IPS-18c (cell line): ENCODE measurements at regions not wholly inside any gene's neighbourhood (a gene's known extent, or its start where the extent isn't known, plus 50 kb on each side); places are given as distances from the start of the nearest gene placed in this dataset.
"Not testable (repeated sequence)": the region's sequence is repeated elsewhere in the genome, so short reads cannot be mapped to it uniquely, and the experiment has no call there.

Experiments used
- H3K4me3 ChIP-seq: 2 replicates; pipeline ENCODE4 v1.7.0; 2013; ENCODE audit warnings: low read depth, mild to moderate bottlenecking, low read length, moderate library complexity; ENCODE audit not compliant: insufficient read depth
- H3K9me3 ChIP-seq: one replicate; pipeline ENCODE4 v1.6.1; 2013; ENCODE audit warnings: mild to moderate bottlenecking, low read length, moderate library complexity; ENCODE audit not compliant: control insufficient read depth, insufficient read depth

GRCh38 chr10:100634034-100634433, 98.3 kb downstream of the HIF1AN start:
- Histone ChIP-seq H3K9me3 (no peaks in the 10 kb centered on the region), H3K4me3 (no peak overlapping the region)

GRCh38 chr10:100636848-100637553, 101.3 kb downstream of the HIF1AN start:
- H3K4me3 ChIP-seq: no peak overlapping the region
- no peaks in the 10 kb centered on the region for H3K9me3 ChIP-seq

- H3K4me3 ChIP-seq: no peak overlapping the region
- no peaks in the 10 kb centered on the region for H3K9me3 ChIP-seq
Observed at GRCh38 chr10:100637785-100638184, 102.0 kb downstream of the HIF1AN start.

GRCh38 chr10:100638969-100639368, 103.2 kb downstream of the HIF1AN start:
- not testable (repeated sequence) for H3K9me3 ChIP-seq, H3K4me3 ChIP-seq

- H3K9me3 ChIP-seq: no peaks in the 10 kb centered on the region
- H3K4me3 ChIP-seq: no peak overlapping the region
Observed at GRCh38 chr10:100642295-100642994, 102.9 kb upstream of the PAX2 start.

- H3K9me3 ChIP-seq: no peaks in the 10 kb centered on the region
- no peak overlapping the region for H3K4me3 ChIP-seq
Observed at GRCh38 chr10:100645091-100645490, 100.3 kb upstream of the PAX2 start.

GRCh38 chr10:100645613-100646392, 99.6 kb upstream of the PAX2 start:
- no peak overlapping the region for H3K4me3 ChIP-seq
- no peaks in the 10 kb centered on the region for H3K9me3 ChIP-seq

GRCh38 chr10:100647928-100648327, 97.5 kb upstream of the PAX2 start:
- no peak overlapping the region for H3K4me3 ChIP-seq
- peaks cover 2% of the 10 kb centered on the region for H3K9me3 ChIP-seq

GRCh38 chr10:100650693-100651092, 94.7 kb upstream of the PAX2 start:
- H3K4me3 ChIP-seq: no peak overlapping the region
- peaks cover 5% of the 10 kb centered on the region for H3K9me3 ChIP-seq

GRCh38 chr10:100651099-100651498, 94.3 kb upstream of the PAX2 start:
- not testable (repeated sequence) for H3K4me3 ChIP-seq, H3K9me3 ChIP-seq

GRCh38 chr10:100651916-100652315, 93.5 kb upstream of the PAX2 start:
- H3K9me3 ChIP-seq: peaks cover 7% of the 10 kb centered on the region
- no peak overlapping the region for H3K4me3 ChIP-seq

GRCh38 chr10:100652406-100653135, 92.8 kb upstream of the PAX2 start:
- H3K9me3 ChIP-seq: peaks cover 7% of the 10 kb centered on the region
- H3K4me3 ChIP-seq: no peak overlapping the region

- peaks cover 7% of the 10 kb centered on the region for H3K9me3 ChIP-seq
- 0 out of 2 replicates have a peak overlapping the region, but pooled peaks have one; percentile 52 for H3K4me3 ChIP-seq
Observed at GRCh38 chr10:100653238-100653956, 92.0 kb upstream of the PAX2 start.

GRCh38 chr10:100653957-100654781, 91.2 kb upstream of the PAX2 start:
- Histone ChIP-seq H3K4me3 (peak overlapping the region; percentile 52; the same call in 1 of the 2 replicates), H3K9me3 (peaks cover 7% of the 10 kb centered on the region)

GRCh38 chr10:100654782-100655325, 90.5 kb upstream of the PAX2 start:
- Histone ChIP-seq H3K4me3 (peak overlapping the region; percentile 52), H3K9me3 (peaks cover 7% of the 10 kb centered on the region)

- peak overlapping the region; percentile 52; the same call in 1 of the 2 replicates for H3K4me3 ChIP-seq
- peaks cover 7% of the 10 kb centered on the region for H3K9me3 ChIP-seq
Observed at GRCh38 chr10:100655326-100655759, 90.0 kb upstream of the PAX2 start.
